GM12872 (cell line): ENCODE measurements at regions not wholly inside any gene's neighbourhood (a gene's known extent, or its start where the extent isn't known, plus 50 kb on each side); places are given as distances from the start of the nearest gene placed in this dataset.
A peak's percentile ranks its signal among the peaks of the same experiment; 100 is the strongest.

Experiments
- CTCF ChIP-seq: IDR thresholded peaks from 3 replicates; pipeline ENCODE4 v1.5.1; 2011; ENCODE audit warnings: low read depth, mild to moderate bottlenecking, low read length, moderate library complexity; ENCODE audit not compliant: insufficient read depth

GRCh38 chr2:219824996-219825395 is 197.6 kb downstream of the SLC4A3 start:
- TF ChIP-seq CTCF = no peak

- TF ChIP-seq CTCF = no peak
Measured at GRCh38 chr2:219828127-219828526, 200.7 kb downstream of the SLC4A3 start.

GRCh38 chr2:219829667-219830352 is 202.4 kb downstream of the SLC4A3 start:
- no peak for TF ChIP-seq CTCF

- TF ChIP-seq CTCF = no peak
Measured at GRCh38 chr2:219830353-219830738, 202.9 kb downstream of the SLC4A3 start.

- no peak for TF ChIP-seq CTCF
Measured at GRCh38 chr2:219831957-219832356, 204.5 kb downstream of the SLC4A3 start.

GRCh38 chr2:219832904-219833303 is 205.5 kb downstream of the SLC4A3 start:
- TF ChIP-seq CTCF = no peak

- TF ChIP-seq CTCF = no peak
Measured at GRCh38 chr2:219835493-219835892, 208.1 kb downstream of the SLC4A3 start.

- 0 out of 3 replicates have a peak, but pooled peaks have one; percentile 14 for TF ChIP-seq CTCF
Measured at GRCh38 chr2:219836647-219837177, 209.3 kb downstream of the SLC4A3 start.
